22Rv1 (cell line): ENCODE measurements at regions not wholly inside any gene's neighbourhood (a gene's known extent, or its start where the extent isn't known, plus 50 kb on each side); places are given as distances from the start of the nearest gene placed in this dataset.
"Not testable (repeated sequence)": the region's sequence is repeated elsewhere in the genome, so short reads cannot be mapped to it uniquely, and the experiment has no call there.

Experiments used
- H3K27ac ChIP-seq: fragments of 450-650 bp; 2 replicates; pipeline ENCODE4 v1.5.1; 2017
- CTCF ChIP-seq: fragments of 450-650 bp; IDR thresholded peaks from 2 replicates; pipeline ENCODE4 v1.5.1; 2017; ENCODE audit warnings: mild to moderate bottlenecking
- ZFX ChIP-seq: fragments of 450-650 bp; IDR thresholded peaks from 2 replicates; pipeline ENCODE4 v1.6.1; 2017; ENCODE audit warnings: antibody characterized with exemption, borderline replicate concordance

- H3K27ac ChIP-seq, result no peak overlapping the region
- TF ChIP-seq CTCF (no peak), ZFX (no peak)
Observed at GRCh38 chr5:57002959-57003485, 51.1 kb upstream of the MIER3 start.

GRCh38 chr5:57003566-57003965, 51.6 kb upstream of the MIER3 start:
- H3K27ac ChIP-seq, result not testable (repeated sequence)

GRCh38 chr5:57004800-57005199, 52.9 kb upstream of the MIER3 start:
- no peak for TF ChIP-seq CTCF
- no peak for TF ChIP-seq ZFX
- H3K27ac ChIP-seq, result no peak overlapping the region

- H3K27ac ChIP-seq, result no peak overlapping the region
Observed at GRCh38 chr5:57007344-57007743, 55.4 kb upstream of the MIER3 start.

GRCh38 chr5:57009811-57010210, 57.9 kb upstream of the MIER3 start:
- TF ChIP-seq ZFX, result no peak
- TF ChIP-seq CTCF, result no peak
- H3K27ac ChIP-seq, result no peak overlapping the region

More at GRCh38 chr5:57007344-57007743, 55.4 kb upstream of the MIER3 start:
- no peak for TF ChIP-seq CTCF
- no peak for TF ChIP-seq ZFX

- H3K27ac ChIP-seq, result no peak overlapping the region
- no peak for TF ChIP-seq ZFX
- no peak for TF ChIP-seq CTCF
Observed at GRCh38 chr5:57010786-57011185, 58.9 kb upstream of the MIER3 start.

GRCh38 chr5:57012511-57012910, 60.6 kb upstream of the MIER3 start:
- H3K27ac ChIP-seq, result no peak overlapping the region
- TF ChIP-seq CTCF, result no peak
- TF ChIP-seq ZFX, result no peak

- TF ChIP-seq CTCF (no peak), ZFX (no peak)
- no peak overlapping the region for H3K27ac ChIP-seq
Observed at GRCh38 chr5:57025961-57026360, 74.0 kb upstream of the MIER3 start.
